LHCN-M2 (cell line): ENCODE measurements at regions not wholly inside any gene's neighbourhood (a gene's known extent, or its start where the extent isn't known, plus 50 kb on each side); places are given as distances from the start of the nearest gene placed in this dataset.
A peak's percentile ranks its signal among the peaks of the same experiment; 100 is the strongest.
"Not testable (repeated sequence)": the region's sequence is repeated elsewhere in the genome, so short reads cannot be mapped to it uniquely, and the experiment has no call there.

Experiments used
- DNase-seq: peaks from one replicate; pipeline ENCODE4 v3.0.0-alpha.2; 2012; ENCODE audit warnings: low read depth

- not testable (repeated sequence) for DNase-seq
Observed at GRCh38 chr16:87217802-87218201, 99.4 kb downstream of the C16orf95 start.

- DNase-seq: no peak
Observed at GRCh38 chr16:87218281-87219055, 98.7 kb downstream of the C16orf95 start.

- DNase-seq: no peak
Observed at GRCh38 chr16:87219287-87219909, 97.8 kb downstream of the C16orf95 start.

DNA sequence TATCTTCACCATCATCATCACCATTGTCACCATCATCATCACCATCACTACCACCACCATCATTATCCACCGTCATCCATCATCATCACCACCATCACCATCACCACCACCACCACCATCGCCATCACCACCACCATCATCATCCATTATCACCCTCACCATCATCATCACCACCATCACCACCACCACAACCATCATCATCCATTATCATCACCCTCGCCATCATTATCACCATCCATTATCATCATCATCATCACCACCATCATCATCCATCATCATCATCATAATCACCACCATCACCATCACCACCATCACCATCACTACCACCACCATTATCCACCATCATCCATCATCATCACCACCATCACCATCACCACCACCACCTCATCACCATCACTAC is 95.6 kb downstream of the C16orf95 start:
- DNase-seq: no peak

GRCh38 chr16:87222335-87222734 is 94.9 kb downstream of the C16orf95 start:
- DNase-seq: no peak

DNA sequence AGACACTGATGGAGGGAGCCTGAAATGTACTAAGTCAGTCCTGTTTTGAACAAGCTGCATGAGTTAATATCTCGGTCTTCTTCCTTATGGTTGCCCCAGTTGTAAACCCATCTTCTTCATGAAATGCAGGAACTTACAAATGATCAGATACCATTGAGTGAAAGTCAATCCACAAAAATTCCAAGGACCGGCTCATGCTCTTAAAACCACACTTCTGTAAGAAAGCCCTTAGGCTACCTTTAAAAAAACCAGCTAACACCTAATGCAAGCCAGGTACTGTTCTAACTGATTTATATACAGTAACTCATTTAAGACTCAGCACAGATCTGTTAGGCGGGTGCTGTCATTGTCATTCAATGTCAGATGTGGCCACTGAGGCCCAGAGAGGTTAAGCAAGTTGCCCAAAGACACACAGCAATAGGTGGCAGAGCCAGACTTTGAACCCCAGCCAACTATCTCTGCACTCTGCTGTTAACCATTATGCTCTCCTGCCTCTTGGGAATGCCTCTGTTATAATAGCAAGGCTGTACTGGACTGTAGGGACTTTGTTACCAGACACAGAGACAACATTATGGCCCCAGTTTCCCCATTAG is 93.4 kb downstream of the C16orf95 start:
- no peak for DNase-seq

GRCh38 chr16:87226926-87227295 is 90.3 kb downstream of the C16orf95 start:
- no peak for DNase-seq

GRCh38 chr16:87227296-87227951 is 89.8 kb downstream of the C16orf95 start:
- no peak for DNase-seq

GRCh38 chr16:87228363-87228762 is 88.8 kb downstream of the C16orf95 start:
- no peak for DNase-seq

GRCh38 chr16:87229230-87230188 is 87.7 kb downstream of the C16orf95 start:
- DNase-seq: no peak

GRCh38 chr16:87230571-87230970 is 86.6 kb downstream of the C16orf95 start:
- no peak for DNase-seq

DNA sequence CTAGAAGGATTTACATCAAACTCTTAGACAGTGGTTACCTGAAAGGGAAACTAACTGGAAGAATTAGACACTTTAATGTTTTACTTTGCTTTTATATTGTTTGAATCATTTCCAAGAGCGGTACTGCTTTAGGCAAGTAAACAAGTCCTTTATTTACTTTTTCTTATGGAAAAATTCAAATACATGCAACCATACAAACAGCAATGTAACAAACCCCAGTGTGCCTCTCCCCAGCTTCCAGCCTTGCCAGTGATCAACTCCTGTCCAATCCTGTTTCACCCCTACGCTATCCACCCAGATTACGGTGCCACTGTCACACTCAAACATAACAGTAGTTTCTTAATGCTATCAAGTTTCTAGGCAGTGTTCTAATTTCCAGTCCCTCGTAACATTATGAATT is 85.9 kb downstream of the C16orf95 start:
- no peak for DNase-seq

DNA sequence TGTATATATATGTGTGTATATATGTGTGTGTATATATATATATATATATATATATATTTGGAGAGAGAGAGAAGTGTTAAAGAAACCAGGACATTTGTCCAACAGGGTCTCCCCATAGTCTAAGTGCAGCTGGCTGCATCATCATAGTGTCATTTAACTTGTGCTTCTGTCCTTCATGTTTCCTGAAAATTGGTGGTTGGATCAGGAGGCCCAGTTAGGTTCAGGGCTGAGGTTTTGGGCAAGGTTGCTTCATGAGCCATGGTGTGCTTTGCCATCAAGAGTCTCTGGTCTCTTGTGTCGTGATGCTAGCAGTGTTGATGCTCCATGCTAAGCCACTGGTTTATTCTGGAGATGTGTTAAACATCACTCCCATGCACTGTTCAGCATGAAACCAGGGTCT is 85.3 kb downstream of the C16orf95 start:
- no peak for DNase-seq

DNA sequence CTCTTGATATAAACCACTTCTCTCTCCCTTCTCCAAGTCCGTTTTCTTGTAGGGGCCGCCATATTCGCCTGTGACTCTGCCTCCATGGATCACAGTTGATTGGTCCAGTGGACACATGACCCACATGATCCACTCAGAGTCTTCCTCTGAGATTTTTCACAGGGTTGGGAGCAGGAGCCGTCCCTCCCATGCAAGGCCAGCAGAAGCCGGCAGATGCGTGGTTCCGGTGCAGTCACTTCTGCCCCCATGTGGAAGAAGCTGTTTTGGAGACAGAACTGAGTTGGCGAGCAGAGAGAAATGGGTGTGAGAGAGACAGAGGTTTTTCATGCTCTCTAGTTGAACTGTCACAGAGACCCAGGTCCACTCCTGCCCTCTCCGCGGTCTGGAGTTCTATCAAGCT is 83.3 kb downstream of the C16orf95 start:
- peak; percentile 25 for DNase-seq

DNA sequence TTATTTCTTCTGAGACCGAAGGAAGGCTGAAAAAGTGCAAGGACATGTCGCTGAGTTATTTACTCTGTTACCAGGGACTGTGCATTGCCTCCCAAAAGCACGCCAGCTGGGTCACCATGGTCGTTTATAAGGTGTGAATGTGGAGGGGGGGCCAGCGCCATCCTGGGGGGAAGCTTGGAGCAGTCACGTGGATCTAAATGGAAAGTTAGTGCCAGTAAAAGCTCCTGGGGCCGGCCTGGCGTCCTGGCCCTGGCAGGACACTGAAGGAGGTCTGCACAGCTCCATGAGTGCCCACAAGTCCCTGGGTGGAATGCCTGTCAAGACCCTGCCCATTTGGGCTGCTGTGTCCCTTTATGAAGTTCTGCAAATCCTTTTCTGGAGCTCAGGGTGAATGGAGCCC is 82.6 kb downstream of the C16orf95 start:
- no peak for DNase-seq

- no peak for DNase-seq
Observed at GRCh38 chr16:87235810-87236515, 81.2 kb downstream of the C16orf95 start.

GRCh38 chr16:87236516-87237115 is 80.6 kb downstream of the C16orf95 start:
- no peak for DNase-seq

DNA sequence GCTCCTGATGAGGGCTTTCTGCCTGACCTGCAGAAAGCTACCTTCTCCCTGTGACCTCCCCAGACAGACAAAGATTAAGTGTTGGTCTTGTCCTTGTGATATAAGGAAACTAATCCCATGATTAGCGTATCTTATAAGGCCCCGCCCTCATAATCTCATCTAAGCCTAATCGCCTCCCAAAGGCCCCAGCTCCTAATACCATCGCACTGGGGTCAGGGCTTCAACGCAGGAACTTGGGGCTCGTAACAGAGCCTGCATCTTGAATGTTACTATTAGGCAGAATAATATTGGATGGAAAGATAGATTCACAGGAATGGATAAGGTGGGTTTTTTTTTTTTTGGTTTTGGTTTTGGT is 78.9 kb downstream of the C16orf95 start:
- no peak for DNase-seq

DNA sequence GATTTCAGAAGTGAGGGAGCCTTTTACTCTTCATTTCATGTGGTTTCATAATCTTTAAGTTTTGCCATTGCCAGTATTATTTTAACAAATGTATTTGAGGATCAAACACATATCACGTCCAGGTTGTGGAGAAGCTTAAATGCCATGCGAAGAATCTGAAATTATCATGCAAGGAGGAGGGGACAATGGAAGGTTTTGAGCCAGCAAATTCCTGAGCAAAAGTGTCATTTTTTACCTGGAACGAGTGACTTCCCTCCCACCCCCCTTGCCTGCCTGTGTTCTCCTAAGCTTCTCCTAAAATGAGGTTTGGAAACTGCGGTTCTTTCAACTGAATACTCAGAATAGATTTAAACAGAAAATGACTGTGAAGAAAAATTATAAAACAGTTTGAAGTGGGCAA is 77.6 kb downstream of the C16orf95 start:
- no peak for DNase-seq
